GM10266 (cell line): ENCODE measurements at regions not wholly inside any gene's neighbourhood (a gene's known extent, or its start where the extent isn't known, plus 50 kb on each side); places are given as distances from the start of the nearest gene placed in this dataset.

ENCODE experiments used
- DNase-seq: peaks from one replicate; pipeline ENCODE4 v3.0.0; 2012; ENCODE audit errors: extremely low spot score
- CTCF ChIP-seq: IDR thresholded peaks from 2 replicates; pipeline ENCODE4 v1.5.1; 2012; ENCODE audit warnings: mild to moderate bottlenecking, low read depth; ENCODE audit not compliant: control insufficient read depth, insufficient read depth; ENCODE audit errors: missing control alignments

- no peak for TF ChIP-seq CTCF
- no peak for DNase-seq
Observed at GRCh38 chr10:3224241-3224640, 51.7 kb upstream of the PITRM1 start.

- TF ChIP-seq CTCF = no peak
- DNase-seq = no peak
Observed at GRCh38 chr10:3222626-3223025, 50.0 kb upstream of the PITRM1 start.
